ENCODE measurements at regions not wholly inside any gene's neighbourhood (a gene's known extent, or its start where the extent isn't known, plus 50 kb on each side); places are given as distances from the start of the nearest gene placed in this dataset.
A peak's percentile ranks its signal among the peaks of the same experiment; 100 is the strongest.

DNA sequence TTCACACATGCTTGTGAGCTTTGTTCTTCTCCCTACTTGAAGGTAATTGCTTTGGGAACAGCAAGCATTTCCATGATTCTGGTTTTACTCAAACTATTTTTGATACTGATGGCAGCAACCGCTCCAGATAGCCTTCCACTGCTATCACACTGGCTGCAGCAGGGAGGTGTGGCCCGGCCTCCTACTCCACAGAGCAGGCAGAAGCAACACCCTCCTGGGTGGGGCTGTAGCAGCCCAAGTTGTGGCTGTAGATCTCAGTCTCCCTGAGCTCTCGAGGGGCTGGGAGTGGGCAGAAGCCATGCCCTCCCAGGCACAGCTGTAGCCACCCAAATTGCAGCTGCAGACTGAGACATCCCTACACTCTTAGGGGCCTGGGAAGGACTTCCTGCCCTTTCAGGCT lies 878.8 kb upstream of the GBE1 start:
- no CpG with 5 or more reads among the region's 3 CpGs for WGBS (ENCODE audit: extremely low coverage, insufficient coverage, low lambda C conversion rate)
- H4K5ac ChIP-seq (ENCODE audit: low read length) = no peak overlapping the region
- H3K4ac ChIP-seq (ENCODE audit: low read depth, low read length) = no peak overlapping the region
- H3K27ac ChIP-seq (ENCODE audit: low read depth, low read length) = no peak overlapping the region
- no peak overlapping the region for H3K9ac ChIP-seq (ENCODE audit: low read length)
- no peaks in the 10 kb centered on the region for H3K4me1 ChIP-seq (ENCODE audit: control insufficient read depth, low read depth, low read length)
- no peak overlapping the region for H3K4me2 ChIP-seq (ENCODE audit: low read length)
- no peak overlapping the region for H4K8ac ChIP-seq (ENCODE audit: low read depth, low read length)
- no peak overlapping the region for H3K4me3 ChIP-seq (ENCODE audit: low read length)
- H3K23ac ChIP-seq (ENCODE audit: low read length) = no peak overlapping the region
- H3K36me3 ChIP-seq (ENCODE audit: control insufficient read depth, insufficient read depth, low read length) = no peaks in the 10 kb centered on the region
- H2BK15ac ChIP-seq (replicated peaks; ENCODE audit: low read depth) = no peak overlapping the region
- DNase-seq = no peak
- no peak overlapping the region for H3K56ac ChIP-seq (ENCODE audit: low read length)
- H3K79me2 ChIP-seq (ENCODE audit: control insufficient read depth, insufficient read depth, low read length) = no peaks in the 10 kb centered on the region
- H3K79me1 ChIP-seq (ENCODE audit: low read length) = no peaks in the 10 kb centered on the region
- no peak overlapping the region for H2AK5ac ChIP-seq (ENCODE audit: low read length)
- H2BK120ac ChIP-seq (ENCODE audit: low read depth, low read length) = no peak overlapping the region
- H2BK5ac ChIP-seq (ENCODE audit: low read length) = no peak overlapping the region
- H3K27me3 ChIP-seq (ENCODE audit: insufficient read depth, low read length, poor library complexity) = no peaks in the 10 kb centered on the region
- no peak overlapping the region for H3K18ac ChIP-seq (ENCODE audit: low read length)

DNA sequence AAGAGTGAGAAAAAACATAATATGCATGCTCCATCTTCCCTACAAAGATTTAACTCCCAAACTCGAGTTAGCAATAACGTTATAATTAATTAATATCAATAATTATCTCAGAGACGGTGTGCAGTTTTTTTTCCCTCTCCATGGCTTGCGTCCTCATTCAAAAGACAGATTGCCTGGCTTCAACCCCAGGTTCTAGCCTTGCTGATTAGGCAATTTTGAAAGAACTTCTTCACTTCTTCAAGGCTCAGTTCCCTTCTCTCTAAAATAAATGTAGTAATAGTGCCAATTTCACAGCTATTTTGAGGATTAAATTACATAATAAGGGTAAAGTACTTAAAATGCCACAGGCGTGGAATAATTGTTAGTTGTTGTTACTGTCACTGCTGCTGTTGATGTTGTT lies 876.1 kb upstream of the GBE1 start:
- Histone ChIP-seq H3K27me3 (ENCODE audit: insufficient read depth, low read length, poor library complexity) (no peaks in the 10 kb centered on the region), H3K23ac (ENCODE audit: low read length) (no peak overlapping the region), H2BK5ac (ENCODE audit: low read length) (no peak overlapping the region), H3K4me3 (ENCODE audit: low read length) (no peak overlapping the region), H2BK120ac (ENCODE audit: low read depth, low read length) (no peak overlapping the region), H3K9ac (ENCODE audit: low read length) (no peak overlapping the region), H3K79me2 (ENCODE audit: control insufficient read depth, insufficient read depth, low read length) (no peaks in the 10 kb centered on the region), H3K27ac (ENCODE audit: low read depth, low read length) (no peak overlapping the region), H3K79me1 (ENCODE audit: low read length) (no peaks in the 10 kb centered on the region), H3K4me2 (ENCODE audit: low read length) (no peak overlapping the region), H3K36me3 (ENCODE audit: control insufficient read depth, insufficient read depth, low read length) (no peaks in the 10 kb centered on the region), H3K56ac (ENCODE audit: low read length) (no peak overlapping the region), H3K4me1 (ENCODE audit: control insufficient read depth, low read depth, low read length) (no peaks in the 10 kb centered on the region), H3K4ac (ENCODE audit: low read depth, low read length) (no peak overlapping the region), H4K5ac (ENCODE audit: low read length) (no peak overlapping the region), H2BK15ac (replicated peaks; ENCODE audit: low read depth) (no peak overlapping the region), H3K18ac (ENCODE audit: low read length) (no peak overlapping the region), H4K8ac (ENCODE audit: low read depth, low read length) (no peak overlapping the region), H2AK5ac (ENCODE audit: low read length) (no peak overlapping the region)
- WGBS (ENCODE audit: extremely low coverage, insufficient coverage, low lambda C conversion rate) = no CpG with 5 or more reads among the region's 5 CpGs
- DNase-seq = no peak

DNA sequence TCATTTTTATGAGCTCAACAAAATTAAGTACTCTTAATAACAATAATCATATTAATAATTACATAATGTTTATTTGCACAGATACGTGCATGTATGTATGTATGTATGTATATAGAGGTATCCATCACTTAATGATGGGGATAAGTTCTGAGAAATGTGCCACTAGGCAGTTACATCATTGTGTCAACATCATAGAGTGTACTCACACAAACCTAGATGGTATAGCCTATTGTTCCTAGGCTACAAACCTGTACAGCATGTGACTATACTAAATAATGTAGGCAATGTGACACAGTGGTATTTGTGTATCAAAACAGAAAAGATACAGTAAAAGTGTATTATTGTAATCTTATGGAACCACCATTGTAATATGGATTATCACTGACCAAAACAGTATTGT lies 874.7 kb upstream of the GBE1 start:
- no peak overlapping the region for H3K56ac ChIP-seq (ENCODE audit: low read length)
- no peak overlapping the region for H3K23ac ChIP-seq (ENCODE audit: low read length)
- H2BK5ac ChIP-seq (ENCODE audit: low read length) = no peak overlapping the region
- H3K4me1 ChIP-seq (ENCODE audit: control insufficient read depth, low read depth, low read length) = no peaks in the 10 kb centered on the region
- H4K5ac ChIP-seq (ENCODE audit: low read length) = no peak overlapping the region
- H3K9ac ChIP-seq (ENCODE audit: low read length) = no peak overlapping the region
- H4K8ac ChIP-seq (ENCODE audit: low read depth, low read length) = no peak overlapping the region
- no peaks in the 10 kb centered on the region for H3K36me3 ChIP-seq (ENCODE audit: control insufficient read depth, insufficient read depth, low read length)
- no peak overlapping the region for H3K4me3 ChIP-seq (ENCODE audit: low read length)
- no peak overlapping the region for H2AK5ac ChIP-seq (ENCODE audit: low read length)
- H3K4me2 ChIP-seq (ENCODE audit: low read length) = no peak overlapping the region
- no CpG with 5 or more reads among the region's 1 CpG for WGBS (ENCODE audit: extremely low coverage, insufficient coverage, low lambda C conversion rate)
- no peak overlapping the region for H3K4ac ChIP-seq (ENCODE audit: low read depth, low read length)
- H3K27me3 ChIP-seq (ENCODE audit: insufficient read depth, low read length, poor library complexity) = no peaks in the 10 kb centered on the region
- H3K27ac ChIP-seq (ENCODE audit: low read depth, low read length) = no peak overlapping the region
- H3K79me1 ChIP-seq (ENCODE audit: low read length) = no peaks in the 10 kb centered on the region
- no peak overlapping the region for H2BK15ac ChIP-seq (replicated peaks; ENCODE audit: low read depth)
- DNase-seq = no peak
- no peaks in the 10 kb centered on the region for H3K79me2 ChIP-seq (ENCODE audit: control insufficient read depth, insufficient read depth, low read length)
- H3K18ac ChIP-seq (ENCODE audit: low read length) = no peak overlapping the region
- no peak overlapping the region for H2BK120ac ChIP-seq (ENCODE audit: low read depth, low read length)

DNA sequence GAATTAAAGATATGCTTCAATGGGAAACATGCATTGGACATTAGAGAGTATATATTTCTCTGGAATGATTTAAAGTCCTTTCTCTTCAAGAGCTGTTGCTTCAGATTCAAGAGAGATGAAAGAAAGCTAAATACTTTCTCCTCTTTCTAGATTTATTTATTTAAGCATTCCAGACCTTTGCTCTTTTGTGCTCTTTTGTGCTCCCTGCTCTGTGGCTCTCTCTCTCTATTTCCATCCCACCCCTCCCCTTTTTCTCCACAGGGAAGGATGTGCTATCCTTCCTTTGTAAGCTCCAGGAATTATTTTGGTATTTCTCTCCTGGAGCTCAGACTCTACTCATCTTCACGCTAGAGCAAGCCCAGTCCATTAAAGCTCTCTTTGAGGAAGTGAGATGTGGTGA lies 871.9 kb upstream of the GBE1 start:
- H3K27me3 ChIP-seq (ENCODE audit: insufficient read depth, low read length, poor library complexity) = no peaks in the 10 kb centered on the region
- no peak overlapping the region for H2BK120ac ChIP-seq (ENCODE audit: low read depth, low read length)
- no peak overlapping the region for H3K4me2 ChIP-seq (ENCODE audit: low read length)
- no peak overlapping the region for H3K23ac ChIP-seq (ENCODE audit: low read length)
- no peak overlapping the region for H4K8ac ChIP-seq (ENCODE audit: low read depth, low read length)
- H4K5ac ChIP-seq (ENCODE audit: low read length) = no peak overlapping the region
- no peak overlapping the region for H3K9ac ChIP-seq (ENCODE audit: low read length)
- H3K36me3 ChIP-seq (ENCODE audit: control insufficient read depth, insufficient read depth, low read length) = no peaks in the 10 kb centered on the region
- no peak overlapping the region for H2BK5ac ChIP-seq (ENCODE audit: low read length)
- H3K79me2 ChIP-seq (ENCODE audit: control insufficient read depth, insufficient read depth, low read length) = no peaks in the 10 kb centered on the region
- H3K56ac ChIP-seq (ENCODE audit: low read length) = no peak overlapping the region
- H3K79me1 ChIP-seq (ENCODE audit: low read length) = no peaks in the 10 kb centered on the region
- WGBS (ENCODE audit: extremely low coverage, insufficient coverage, low lambda C conversion rate) = no CpG with 5 or more reads among the region's 1 CpG
- no peaks in the 10 kb centered on the region for H3K4me1 ChIP-seq (ENCODE audit: control insufficient read depth, low read depth, low read length)
- H3K4me3 ChIP-seq (ENCODE audit: low read length) = no peak overlapping the region
- H3K4ac ChIP-seq (ENCODE audit: low read depth, low read length) = no peak overlapping the region
- no peak overlapping the region for H2AK5ac ChIP-seq (ENCODE audit: low read length)
- no peak overlapping the region for H3K18ac ChIP-seq (ENCODE audit: low read length)
- no peak overlapping the region for H2BK15ac ChIP-seq (replicated peaks; ENCODE audit: low read depth)
- peak; percentile 18 for DNase-seq
- no peak overlapping the region for H3K27ac ChIP-seq (ENCODE audit: low read depth, low read length)

DNA sequence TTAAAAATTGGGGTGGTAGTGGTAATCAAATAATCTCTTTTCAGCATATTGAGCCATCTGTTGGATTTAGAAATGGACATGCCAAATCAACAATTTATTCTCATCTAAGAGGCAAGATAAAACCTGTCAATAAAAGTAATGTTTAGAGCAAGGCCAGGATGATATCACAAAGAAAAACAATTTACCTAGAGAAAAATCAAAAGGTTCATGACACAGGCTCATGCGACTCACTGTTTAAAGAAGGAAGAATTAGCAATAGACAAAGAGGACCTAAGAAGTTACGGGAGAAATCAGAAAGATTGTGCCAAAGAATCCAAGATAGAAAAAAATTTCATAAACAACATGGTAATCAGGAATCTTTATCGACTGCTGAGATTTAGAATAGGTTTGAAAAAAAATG lies 868.5 kb upstream of the GBE1 start:
- H3K4me3 ChIP-seq (ENCODE audit: low read length) = no peak overlapping the region

DNA sequence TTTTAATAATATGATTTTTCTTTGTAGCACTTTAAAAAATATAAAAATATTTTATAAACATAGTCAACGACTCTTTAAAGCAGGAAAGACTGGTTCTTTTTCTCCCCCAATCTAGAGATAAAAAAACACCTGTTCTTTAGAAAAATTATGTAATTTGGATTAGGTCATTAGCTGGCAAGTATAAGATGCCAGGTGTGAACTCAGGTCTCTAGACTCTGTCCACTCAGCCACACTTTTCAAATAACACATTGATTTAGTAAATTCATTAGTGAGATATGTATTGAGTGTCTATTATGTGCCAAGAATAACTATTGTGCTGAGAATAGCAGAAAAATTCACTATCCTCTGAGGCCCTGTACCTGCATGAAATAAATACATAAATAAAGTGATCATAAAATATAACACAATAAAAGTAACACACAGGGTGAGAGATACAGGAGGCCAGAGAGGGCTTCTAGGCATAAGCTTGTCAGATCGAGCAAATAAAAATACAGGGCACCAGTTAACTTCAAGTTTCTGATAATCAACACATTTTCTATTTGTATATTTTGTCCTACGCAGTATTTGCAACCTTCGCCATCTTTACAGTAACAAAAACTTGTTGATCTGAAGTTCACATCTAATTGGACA lies 867.1 kb upstream of the GBE1 start:
- no peaks in the 10 kb centered on the region for H3K79me1 ChIP-seq (ENCODE audit: low read length)
- no peak overlapping the region for H3K9ac ChIP-seq (ENCODE audit: low read length)
- no peak overlapping the region for H3K27ac ChIP-seq (ENCODE audit: low read depth, low read length)
- H2BK5ac ChIP-seq (ENCODE audit: low read length) = no peak overlapping the region
- no peaks in the 10 kb centered on the region for H3K4me1 ChIP-seq (ENCODE audit: control insufficient read depth, low read depth, low read length)
- WGBS (ENCODE audit: extremely low coverage, insufficient coverage, low lambda C conversion rate) = no CpG with 5 or more reads among the region's 4 CpGs
- no peak overlapping the region for H2BK15ac ChIP-seq (replicated peaks; ENCODE audit: low read depth)
- H3K79me2 ChIP-seq (ENCODE audit: control insufficient read depth, insufficient read depth, low read length) = no peaks in the 10 kb centered on the region
- H2AK5ac ChIP-seq (ENCODE audit: low read length) = no peak overlapping the region
- no peak overlapping the region for H3K23ac ChIP-seq (ENCODE audit: low read length)
- H2BK120ac ChIP-seq (ENCODE audit: low read depth, low read length) = no peak overlapping the region
- H4K8ac ChIP-seq (ENCODE audit: low read depth, low read length) = no peak overlapping the region
- H3K18ac ChIP-seq (ENCODE audit: low read length) = no peak overlapping the region
- no peak overlapping the region for H3K4me3 ChIP-seq (ENCODE audit: low read length)
- no peak overlapping the region for H3K56ac ChIP-seq (ENCODE audit: low read length)
- no peaks in the 10 kb centered on the region for H3K36me3 ChIP-seq (ENCODE audit: control insufficient read depth, insufficient read depth, low read length)
- no peaks in the 10 kb centered on the region for H3K27me3 ChIP-seq (ENCODE audit: insufficient read depth, low read length, poor library complexity)
- H3K4me2 ChIP-seq (ENCODE audit: low read length) = no peak overlapping the region
- no peak overlapping the region for H4K5ac ChIP-seq (ENCODE audit: low read length)
- DNase-seq = no peak
- H3K4ac ChIP-seq (ENCODE audit: low read depth, low read length) = no peak overlapping the region

More for the DNA sequence above, 868.5 kb upstream of the GBE1 start:
- Histone ChIP-seq H2BK15ac (replicated peaks; ENCODE audit: low read depth) (no peak overlapping the region), H3K4me2 (ENCODE audit: low read length) (no peak overlapping the region), H3K56ac (ENCODE audit: low read length) (no peak overlapping the region), H3K23ac (ENCODE audit: low read length) (no peak overlapping the region), H4K8ac (ENCODE audit: low read depth, low read length) (no peak overlapping the region), H3K79me2 (ENCODE audit: control insufficient read depth, insufficient read depth, low read length) (no peaks in the 10 kb centered on the region), H2AK5ac (ENCODE audit: low read length) (no peak overlapping the region), H4K5ac (ENCODE audit: low read length) (no peak overlapping the region), H3K4me1 (ENCODE audit: control insufficient read depth, low read depth, low read length) (no peaks in the 10 kb centered on the region), H3K4ac (ENCODE audit: low read depth, low read length) (no peak overlapping the region), H3K27me3 (ENCODE audit: insufficient read depth, low read length, poor library complexity) (no peaks in the 10 kb centered on the region), H2BK120ac (ENCODE audit: low read depth, low read length) (no peak overlapping the region), H3K27ac (ENCODE audit: low read depth, low read length) (no peak overlapping the region), H2BK5ac (ENCODE audit: low read length) (no peak overlapping the region), H3K9ac (ENCODE audit: low read length) (no peak overlapping the region), H3K18ac (ENCODE audit: low read length) (no peak overlapping the region), H3K36me3 (ENCODE audit: control insufficient read depth, insufficient read depth, low read length) (no peaks in the 10 kb centered on the region), H3K79me1 (ENCODE audit: low read length) (no peaks in the 10 kb centered on the region)
- DNase-seq = no peak
- WGBS (ENCODE audit: extremely low coverage, insufficient coverage, low lambda C conversion rate) = no CpG with 5 or more reads among the region's 3 CpGs
